Stimulated activated CD4-positive, alpha-beta T cell treated with anti-CD3 and anti-CD28 coated beads, Interleukin-15, amount 100 ng/mL, for 24 hours (primary cell): ENCODE measurements at regions not wholly inside any gene's neighbourhood (a gene's known extent, or its start where the extent isn't known, plus 50 kb on each side); places are given as distances from the start of the nearest gene placed in this dataset.

ENCODE experiments used
- DNase-seq: peaks from one replicate; pipeline ENCODE4 v3.0.0-alpha.2; 2020

DNA sequence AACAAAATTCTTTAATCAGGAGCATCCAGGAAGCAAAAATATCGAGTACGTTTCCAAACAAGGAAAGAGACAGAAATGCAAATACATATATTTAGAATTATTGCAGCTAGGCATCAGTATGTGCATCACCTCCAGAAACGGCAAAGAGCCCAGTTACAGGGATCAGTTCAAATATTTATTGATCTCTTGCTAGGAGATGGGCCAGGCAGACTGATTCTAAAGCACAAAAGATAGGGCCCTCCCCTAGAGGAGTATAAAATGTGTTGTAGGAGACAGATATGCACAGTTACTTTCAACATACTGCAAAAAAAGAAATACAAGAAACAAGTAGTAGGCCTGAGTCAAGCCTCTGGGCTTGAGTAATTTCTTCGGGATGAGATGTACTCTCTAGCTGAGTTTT is 80.7 kb upstream of the NHSL1 start:
- DNase-seq = no peak

DNA sequence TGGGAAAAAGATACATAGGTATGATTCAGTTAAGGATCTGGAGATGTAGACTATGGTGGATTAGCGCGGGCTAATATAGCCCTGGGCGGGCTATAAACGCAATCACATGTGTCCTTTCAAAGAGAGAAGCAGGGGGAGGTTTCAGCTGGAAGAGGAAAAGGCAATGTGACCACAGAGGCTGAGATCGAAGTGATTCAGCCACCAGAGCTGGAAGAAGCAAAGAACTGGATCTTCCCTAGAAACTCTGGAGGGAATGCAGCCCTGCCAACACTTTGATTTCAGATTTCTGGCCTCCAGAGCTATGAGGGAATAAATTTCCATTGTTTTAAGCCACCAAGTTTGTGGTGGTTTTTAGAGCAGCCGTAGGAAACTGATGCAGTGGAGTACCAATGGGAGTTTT is 81.5 kb upstream of the NHSL1 start:
- DNase-seq = no peak

DNA sequence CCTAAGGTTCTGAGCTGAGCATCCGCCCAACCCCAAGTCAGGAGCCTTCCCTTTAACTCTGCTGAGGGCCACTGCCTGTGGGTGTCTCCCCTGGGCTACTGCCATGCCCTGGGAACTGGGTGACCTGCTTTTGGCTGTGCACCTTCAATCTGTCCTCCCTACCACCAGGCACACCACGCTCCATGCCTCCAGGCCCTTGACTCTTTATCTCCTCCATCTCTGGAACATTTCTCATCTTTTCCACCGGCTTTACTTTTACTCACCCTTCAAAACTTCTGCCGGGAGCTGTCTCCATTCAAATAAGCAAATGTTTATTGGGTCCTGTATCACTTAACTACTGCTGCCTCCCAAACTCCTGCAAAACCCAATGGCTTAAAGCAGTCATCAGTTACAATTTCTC is 83.3 kb upstream of the NHSL1 start:
- no peak for DNase-seq

DNA sequence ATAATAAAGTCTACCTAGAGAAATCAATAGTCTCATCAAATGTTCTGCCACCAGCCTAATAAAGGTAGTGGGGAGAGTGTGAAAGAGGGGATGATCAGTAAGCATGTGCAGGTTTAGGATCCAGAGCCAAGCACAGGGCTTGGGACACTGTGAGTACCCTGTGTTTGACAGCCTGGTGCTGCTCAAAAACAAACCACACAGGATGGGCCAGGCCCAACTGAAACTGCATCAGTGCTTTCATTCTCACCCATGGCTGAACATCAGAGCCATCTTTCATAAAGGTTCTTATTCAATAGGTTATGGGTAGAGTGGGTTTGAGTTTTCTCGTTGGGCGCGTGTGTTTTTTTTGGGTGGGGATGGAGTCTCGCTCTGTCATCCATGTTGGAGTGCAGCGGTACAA is 87.3 kb upstream of the NHSL1 start:
- DNase-seq = no peak

DNA sequence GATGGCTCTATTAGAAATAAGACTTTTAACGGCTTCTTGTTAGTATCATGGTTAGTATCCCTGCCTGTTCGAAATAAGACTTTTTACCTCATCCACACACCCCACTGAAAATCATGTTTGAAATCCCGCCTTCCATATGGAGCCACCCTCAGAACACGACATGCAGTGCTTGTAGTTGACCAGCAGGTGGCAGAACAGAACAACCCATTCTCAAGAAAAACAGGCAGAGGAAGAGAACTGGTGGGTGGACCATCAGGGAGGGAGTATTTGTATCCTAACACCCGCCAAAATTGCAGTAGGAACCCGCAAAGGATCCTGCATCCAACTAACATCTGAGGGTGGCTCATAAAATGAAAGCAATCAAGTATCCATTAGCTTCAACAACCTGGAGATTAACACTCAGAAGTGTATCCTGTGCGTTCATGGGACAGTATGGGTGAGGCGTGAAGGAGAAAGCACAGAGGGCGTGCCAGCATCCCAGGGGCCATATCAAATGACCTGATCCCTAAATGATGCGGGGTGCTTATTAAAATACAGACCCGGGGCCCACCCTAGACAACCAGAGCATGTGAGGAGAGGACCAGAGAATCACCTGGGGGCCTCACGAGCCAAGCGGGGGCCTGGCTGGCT is 89.6 kb upstream of the NHSL1 start:
- DNase-seq = peak; percentile 65

DNA sequence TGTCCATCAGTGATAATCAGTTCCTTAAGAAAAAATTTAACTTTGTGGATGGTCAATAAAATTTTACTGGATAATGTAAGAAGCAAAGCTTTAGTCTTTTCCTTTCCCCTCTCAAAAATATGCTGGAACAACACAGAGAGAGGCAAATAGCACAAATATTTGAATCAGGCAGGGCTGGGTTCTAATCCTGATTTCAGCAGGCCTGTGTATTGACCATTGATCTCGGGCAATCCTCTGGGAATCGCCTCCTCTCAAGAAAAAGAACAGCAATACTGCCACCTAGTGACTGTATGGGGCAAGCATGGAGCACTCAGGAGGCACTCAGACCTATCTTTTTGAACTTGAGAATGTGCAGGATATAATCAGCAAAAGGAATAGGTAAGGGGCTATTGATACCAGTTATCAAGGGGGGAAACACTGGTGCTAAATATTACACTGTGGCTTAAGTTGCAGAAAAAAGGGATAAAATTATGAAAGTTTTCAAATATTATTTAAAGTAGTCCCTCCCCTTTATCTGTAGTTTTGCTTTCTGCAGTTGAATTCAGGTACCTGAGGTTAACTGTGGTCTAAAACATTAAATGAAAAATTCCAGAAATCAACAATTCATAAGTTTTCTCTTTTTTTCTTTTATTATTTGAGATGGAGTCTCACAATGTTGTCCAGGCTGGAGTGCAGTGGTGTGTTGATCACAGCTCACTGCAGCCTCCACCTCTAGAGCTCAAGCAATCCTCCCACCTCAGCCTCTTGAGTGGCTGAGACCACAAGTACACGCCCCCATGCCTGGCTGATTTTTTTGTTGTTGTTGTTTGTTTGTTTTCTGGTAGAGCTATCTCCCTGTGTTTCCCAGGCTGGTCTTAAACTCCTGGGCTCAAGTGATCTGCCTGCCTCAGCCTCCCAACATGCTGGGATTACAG is 91.8 kb upstream of the NHSL1 start:
- DNase-seq = peak; percentile 60

DNA sequence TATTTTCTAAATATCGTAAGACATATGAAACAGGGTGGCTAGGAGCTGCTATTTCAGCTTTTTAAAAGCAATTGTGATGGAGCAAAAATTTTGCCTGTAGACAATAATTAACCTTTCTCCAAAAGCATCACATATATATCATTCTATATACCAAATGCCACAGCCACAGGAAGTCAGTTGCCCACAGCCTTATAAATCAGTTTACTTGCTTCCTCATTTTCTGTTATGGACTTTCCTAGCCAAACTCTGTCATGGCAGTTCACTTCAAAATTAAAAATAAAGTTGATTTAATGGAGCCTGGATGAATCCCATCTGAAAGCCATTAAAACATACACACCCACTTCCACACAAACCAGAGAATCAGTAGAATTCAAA is 93.4 kb upstream of the NHSL1 start:
- DNase-seq = no peak

DNA sequence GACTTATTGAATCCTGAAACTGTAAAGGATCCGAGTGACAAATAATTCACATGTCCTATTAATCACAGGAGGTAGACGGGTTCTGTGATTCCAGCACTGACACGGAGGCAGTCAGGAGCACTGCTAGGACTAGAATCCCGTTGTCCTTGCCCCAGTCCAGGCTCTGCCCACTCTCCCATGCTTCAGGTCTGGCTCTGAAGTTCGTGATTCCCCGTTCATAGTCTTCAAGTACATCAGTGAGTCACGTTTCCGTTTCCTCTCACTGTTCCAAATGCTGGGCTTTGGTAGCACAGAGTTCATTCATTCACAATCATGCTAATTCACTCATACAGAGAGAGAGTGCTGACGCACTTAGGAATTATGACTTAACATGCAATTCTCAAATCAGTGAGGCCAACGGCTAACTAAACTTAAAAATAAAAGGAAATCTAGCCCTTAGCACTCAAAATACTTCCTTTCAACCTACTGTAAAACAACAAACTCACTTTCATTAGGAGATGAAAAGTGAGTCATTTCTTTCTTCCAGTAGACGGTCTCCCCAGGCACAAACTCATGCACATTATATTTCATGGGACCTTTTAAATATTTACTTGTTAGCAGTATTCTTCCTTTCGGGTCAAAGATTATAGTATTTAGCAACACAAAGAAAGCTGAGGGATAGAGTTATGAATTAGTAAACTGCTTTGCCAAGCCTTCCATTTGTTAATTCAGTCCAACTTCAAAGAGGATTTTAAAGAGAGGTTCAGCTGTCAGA is 94.0 kb upstream of the NHSL1 start:
- peak; percentile 56 for DNase-seq

DNA sequence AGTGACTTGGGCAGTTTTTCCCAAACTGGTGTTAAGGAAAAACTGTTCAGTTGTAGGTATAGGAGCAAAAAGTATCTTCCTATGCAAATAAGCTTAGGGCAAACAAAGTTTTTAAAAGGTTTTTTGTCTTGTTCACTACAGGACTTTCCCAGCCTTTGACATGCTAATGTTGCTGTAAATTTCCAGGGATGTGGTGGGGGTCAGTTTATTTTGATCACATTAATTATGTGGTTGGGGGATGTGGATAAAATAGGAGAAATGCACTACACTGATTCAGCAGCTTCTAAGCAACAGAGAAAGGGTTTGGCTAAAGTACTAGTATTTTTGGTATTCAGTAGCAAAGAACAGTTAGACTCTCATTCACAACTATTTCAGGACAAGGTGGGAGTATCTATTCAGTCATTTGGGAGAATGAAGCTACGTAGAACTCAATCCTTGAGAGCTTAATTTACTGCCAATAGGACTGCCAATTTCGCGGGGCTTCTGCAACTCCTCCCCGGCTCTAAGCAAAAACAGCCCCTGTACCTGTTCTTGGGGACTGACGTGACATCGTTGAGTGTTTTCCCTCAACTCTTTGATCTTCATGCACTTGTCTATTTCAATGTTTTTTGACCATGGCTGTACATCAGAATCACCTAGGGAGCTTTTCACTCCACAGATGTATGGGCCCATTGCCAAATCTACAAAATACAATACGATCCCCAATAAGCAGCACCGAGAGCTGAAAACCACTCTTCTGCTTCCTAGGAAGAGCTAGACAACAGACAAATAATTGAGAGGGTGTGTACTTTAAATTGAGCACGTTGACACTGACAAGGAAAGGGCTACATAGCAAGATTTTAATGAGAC is 94.8 kb upstream of the NHSL1 start:
- DNase-seq = no peak

DNA sequence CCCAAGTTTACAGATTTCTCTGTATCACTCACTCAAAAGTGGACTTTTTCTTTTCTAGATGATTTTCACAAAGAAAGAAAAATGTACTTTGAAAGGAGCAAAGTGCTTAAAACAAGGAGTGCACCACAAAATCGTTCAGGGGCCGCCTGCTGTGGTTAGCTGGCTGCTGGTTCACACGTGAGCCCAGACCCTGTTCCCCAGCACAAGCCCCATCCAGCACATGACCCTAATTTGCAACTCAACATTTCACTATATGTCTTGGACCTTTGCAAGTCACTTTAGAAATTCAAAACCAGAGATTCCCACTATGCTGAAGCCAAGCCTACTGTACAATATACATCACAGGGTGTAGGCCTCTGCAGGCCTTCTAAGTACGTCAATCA is 95.5 kb upstream of the NHSL1 start:
- no peak for DNase-seq

DNA sequence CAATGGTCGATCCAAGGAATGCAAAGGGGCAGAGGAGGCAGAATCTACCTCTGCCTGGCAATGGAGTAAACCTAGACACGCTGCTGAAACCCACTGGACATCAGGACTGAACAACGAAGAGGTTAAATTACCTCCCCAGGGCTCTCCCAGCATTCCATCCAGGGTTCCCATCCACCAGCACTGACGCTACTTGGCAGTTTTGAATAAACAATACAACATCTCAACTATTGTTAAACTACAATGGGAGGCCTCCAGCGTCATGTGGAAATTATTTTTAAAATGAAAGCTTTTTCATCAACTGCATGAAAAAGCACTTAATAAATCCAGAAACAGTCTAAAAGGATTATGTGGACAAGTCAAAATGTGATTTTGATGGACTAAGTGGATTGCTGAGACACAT is 96.8 kb upstream of the NHSL1 start:
- no peak for DNase-seq

DNA sequence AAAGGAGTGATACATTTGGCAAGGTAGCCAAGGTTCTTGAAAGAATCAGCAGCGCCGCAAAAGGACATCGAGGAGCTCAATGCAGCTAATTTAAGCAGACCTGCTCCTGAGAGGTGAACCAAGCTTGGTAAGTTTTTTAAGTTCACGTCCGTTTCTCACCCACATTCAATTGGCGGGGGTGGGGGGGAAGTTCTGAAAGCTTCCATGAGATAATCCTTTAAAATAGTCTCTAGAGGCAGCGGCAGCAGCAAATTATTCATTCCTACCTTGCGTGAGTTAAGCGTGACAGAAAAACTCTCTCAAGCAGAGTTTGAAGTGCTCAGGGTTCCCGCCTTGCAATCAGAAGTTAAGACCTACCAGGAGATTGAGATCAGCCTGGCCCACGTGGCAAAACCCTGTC is 97.3 kb upstream of the NHSL1 start:
- no peak for DNase-seq

DNA sequence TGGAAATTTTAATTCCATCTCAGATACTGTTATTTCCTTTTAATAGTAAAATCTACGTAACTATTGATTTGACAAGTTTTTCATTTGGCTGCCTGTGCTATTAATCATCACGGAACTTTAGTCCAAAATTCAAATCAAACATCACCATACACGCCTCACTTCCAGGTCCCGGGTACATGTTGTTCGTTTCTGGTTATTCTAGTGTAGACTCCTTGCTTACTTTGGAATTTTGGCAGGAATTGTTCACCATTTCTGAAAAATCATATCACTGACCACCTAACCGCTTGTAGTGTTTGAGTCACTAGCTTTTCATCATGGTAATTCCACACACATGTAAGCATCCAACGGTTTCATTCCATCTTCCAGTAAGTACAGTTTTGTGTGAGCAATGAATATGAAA is 98.0 kb upstream of the NHSL1 start:
- DNase-seq = no peak

DNA sequence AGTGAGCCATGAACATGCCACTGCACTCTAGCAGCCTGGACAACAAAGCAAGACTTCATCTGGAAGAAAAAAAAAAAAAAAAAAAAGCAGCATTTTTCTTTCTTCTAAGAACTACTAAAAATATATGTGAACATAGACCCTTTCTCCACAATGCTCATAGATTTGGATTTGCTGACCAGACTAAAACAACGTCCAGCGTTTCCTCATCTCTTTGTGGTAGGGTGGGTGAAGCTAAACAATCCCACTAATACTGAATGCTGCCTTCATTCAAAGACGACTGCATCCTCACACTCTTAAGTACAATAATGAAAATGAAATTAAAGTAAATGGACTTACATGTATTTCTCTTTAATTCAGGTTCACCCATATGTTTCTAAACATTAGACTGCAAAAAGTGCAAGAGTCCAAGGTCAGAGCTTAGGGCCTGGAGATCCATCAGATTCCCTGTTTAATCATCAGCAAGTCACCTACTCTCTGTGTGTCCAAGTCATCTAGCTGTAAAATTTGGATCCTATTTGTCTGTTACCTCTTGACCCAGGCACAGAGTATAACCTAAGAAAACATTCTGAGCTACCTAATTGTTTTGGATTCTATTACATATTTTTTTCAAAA is 99.4 kb upstream of the NHSL1 start:
- no peak for DNase-seq

DNA sequence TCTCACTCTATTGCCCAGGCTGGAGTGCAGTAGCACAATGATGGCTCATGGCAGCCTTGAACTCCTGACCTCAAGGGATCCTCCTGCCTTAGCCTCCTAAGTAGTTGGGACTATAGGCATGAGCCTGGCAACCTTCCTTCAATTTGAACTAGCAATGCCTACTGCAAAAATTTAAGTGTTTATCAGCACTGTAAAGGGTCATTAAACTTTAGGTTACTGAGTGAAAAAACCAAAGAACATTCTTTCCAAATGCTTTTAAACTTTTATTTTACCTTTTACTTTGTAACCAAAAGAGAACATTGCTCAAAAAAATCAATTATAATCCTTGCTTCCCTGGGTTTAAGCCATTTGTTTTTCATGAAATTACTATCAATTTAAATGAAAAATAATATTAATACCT is 101.0 kb upstream of the NHSL1 start:
- no peak for DNase-seq

DNA sequence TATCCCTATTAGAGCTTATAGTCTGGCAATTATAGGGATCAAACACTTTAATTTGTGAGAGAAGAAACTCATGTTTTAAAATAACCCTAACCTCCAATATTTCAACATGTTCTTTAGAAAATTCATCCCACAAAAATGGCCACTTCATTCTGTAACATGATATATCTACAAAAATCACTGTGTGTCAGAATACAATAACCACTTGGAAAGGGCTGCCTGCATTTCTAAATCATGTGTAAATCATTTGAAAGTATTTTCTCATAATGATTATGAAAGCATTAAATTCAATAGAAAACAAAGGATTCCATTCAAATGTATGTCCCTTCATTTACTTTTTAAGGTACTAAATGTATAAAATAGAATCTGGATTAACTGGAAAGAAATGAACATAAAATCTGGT is 101.4 kb upstream of the NHSL1 start:
- DNase-seq = no peak

DNA sequence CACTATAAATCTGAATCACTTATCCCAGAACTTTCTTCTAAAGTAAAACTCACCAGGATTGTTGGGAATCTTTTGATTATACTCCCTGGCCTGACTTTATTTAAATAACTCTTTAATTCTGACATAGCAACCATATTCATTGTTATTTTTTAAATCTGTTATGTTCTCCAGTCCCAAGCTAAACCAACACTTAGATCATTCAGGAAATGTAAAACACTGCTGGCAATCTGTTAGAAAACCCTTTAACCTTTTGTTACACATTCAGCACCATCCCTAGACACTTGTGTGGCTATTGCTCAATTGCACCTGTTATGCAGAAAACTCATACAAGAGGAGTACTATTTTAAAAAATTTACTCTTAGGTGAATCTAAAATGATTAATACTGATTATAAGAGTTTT is 101.8 kb upstream of the NHSL1 start:
- DNase-seq = no peak

DNA sequence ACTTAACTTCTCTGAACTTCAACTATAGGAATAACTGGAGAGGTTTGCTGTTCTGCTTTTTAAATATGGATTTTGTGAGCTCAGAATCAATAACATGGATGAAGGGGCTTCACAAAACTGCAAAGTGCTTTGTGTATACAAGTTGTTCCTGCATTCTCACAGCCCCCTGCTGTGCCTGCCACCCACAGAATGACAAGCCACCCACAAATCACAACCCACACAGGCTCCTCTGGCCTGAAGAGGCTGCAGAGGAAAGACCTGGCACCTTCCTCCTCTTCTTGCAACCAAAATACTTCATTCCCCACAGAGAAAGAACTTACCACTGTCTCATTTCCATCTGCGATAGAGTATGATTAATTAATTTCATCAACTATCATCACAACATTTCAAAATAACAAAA is 106.7 kb upstream of the NHSL1 start:
- no peak for DNase-seq

DNA sequence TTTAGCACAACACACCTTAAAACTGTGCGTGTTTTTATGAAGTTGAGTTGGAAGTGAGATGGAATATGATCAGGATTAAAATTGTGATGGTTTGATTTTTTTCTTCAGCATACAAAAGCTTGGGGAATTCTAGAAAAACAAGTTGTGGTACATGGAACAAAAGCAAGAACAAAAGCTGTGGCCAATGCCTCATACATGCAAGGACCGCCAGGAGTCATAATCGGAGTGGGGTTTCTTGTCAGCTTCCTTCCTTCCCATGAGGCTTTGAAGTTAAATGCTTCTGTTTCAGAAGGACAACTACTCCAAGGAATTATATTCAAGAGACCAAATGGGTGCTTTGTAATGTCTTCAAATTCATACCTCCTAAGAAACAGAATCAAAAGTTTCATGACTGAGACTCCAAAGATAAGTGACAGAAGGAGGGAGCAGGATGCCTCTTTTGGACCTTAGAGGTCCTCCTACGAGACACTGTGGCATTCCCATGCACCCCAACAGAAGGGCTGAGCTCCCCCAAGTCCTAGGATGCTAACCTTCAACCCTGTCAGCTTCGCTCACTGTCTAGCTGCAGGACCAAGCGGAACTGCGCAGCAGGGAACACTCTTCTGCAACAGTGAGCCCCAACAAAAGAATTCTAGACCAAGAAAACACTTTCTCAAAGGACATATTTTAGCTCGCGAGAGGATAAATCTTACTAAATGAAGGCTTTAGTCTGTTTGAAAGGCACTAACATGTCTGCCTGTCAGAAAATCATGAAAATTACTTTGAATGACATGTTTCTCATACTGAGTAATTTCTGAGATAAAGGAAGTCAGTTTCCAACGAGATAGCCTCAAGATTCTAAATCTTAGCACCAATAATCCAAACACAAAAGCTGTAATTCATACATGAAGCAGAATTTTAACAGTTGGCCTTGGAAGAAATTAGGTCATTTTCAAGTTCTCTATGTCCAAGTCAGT is 108.5 kb upstream of the NHSL1 start:
- DNase-seq = no peak

DNA sequence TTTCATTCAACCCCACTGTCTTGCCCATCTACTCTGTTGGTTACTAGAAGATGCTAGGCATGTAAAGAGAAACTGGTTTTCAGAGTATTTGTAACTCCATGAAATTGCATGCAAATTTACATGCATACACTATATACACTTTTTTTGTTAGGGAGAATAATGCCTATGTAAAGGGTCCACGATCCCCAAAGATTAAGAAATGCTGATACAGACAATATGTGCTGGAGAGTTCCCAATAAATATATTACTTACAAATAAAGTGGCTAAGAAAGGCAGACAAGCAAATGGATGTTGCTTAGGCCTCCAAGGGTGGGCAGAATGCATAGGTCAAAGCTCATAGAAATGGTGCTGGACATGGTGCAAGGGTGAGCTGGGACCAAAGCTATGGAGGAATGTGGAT is 109.6 kb upstream of the NHSL1 start:
- no peak for DNase-seq

DNA sequence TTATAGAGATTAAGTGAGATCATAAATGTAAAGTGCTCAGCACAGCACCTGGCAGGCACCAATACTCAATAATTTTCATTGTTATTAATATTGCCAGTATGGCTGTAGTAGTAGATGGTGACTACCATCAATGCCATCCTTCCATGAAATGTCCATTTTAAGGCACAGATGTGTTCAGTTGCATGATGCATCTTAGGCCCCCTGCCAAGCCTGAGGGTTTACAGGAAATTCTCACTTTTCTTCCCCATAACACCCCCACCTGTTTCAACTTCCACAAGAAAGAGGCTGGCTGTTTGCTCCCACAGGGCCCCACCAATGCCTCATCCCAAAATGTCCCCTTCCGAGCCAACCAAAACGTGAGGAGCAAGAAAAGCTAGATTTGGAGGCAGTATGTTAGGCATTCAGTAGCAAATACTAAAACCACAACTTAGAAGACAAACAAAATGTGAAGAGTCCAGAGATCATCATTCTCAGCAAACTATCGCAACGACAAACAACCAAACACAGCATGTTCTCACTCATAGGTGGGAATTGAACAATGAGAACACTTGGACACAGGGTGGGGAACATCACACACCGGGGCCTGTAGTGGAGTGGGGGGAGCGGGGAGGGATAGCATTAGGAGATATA is 110.6 kb upstream of the NHSL1 start:
- DNase-seq = no peak
